AG08395 (cell line): ENCODE measurements at regions not wholly inside any gene's neighbourhood (a gene's known extent, or its start where the extent isn't known, plus 50 kb on each side); places are given as distances from the start of the nearest gene placed in this dataset.
A peak's percentile ranks its signal among the peaks of the same experiment; 100 is the strongest.
"Not testable (repeated sequence)": the region's sequence is repeated elsewhere in the genome, so short reads cannot be mapped to it uniquely, and the experiment has no call there.

Experiments
- DNase-seq: peaks from one replicate; pipeline ENCODE4 v3.0.0; 2012; ENCODE audit warnings: mixed read lengths, low spot score

- DNase-seq = no peak
Measured at GRCh38 chr4:17060230-17060629, 161.8 kb upstream of the LDB2 start.

DNA sequence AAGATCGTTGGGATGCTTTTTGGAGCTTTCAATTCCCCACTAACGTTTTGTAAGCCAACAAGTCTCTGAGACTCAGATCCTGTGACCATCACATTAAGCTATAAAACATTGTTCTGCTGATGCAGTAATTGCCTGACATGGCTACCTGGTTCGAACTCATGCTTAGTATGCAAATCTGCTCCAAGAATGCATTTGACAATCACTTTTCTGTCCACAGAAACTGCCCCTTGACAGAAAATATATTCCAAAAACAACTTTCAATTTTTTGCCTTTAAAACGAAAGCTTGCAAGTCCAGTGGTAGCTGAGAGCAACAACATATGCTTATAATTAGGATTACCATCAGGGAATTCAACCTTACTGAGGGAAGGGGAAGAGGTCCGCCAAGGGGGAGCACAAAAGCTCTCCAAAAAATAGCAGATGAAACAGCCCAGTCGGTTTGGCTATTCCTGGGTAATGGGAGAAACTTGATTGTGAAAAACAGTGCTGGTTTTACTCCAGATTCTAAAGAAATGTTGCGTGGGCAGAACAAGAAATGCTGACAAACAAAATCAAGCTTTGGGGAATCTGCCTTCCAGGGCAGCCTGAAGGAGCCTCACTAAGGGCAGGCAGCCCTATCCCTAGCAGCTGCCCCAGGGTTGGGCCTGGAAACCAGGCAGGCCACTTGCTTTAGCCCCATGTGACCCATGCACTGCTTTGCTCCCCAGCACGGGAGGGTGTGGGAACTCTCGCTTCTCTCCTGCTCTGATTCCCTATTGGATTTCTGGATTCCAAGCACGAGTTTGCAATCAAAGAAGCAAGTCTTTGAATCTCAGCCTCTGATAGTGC lies 160.7 kb upstream of the LDB2 start:
- peak; percentile 55 for DNase-seq

GRCh38 chr4:17058536-17058915 lies 160.1 kb upstream of the LDB2 start:
- DNase-seq = peak; percentile 59

GRCh38 chr4:17057035-17057434 lies 158.6 kb upstream of the LDB2 start:
- DNase-seq = no peak

GRCh38 chr4:17055788-17056187 lies 157.3 kb upstream of the LDB2 start:
- peak; percentile 87 for DNase-seq

GRCh38 chr4:17045866-17046265 lies 147.4 kb upstream of the LDB2 start:
- DNase-seq = no peak

- no peak for DNase-seq
Measured at GRCh38 chr4:17038510-17039176, 140.2 kb upstream of the LDB2 start.

- no peak for DNase-seq
Measured at GRCh38 chr4:17033768-17034181, 135.3 kb upstream of the LDB2 start.

DNA sequence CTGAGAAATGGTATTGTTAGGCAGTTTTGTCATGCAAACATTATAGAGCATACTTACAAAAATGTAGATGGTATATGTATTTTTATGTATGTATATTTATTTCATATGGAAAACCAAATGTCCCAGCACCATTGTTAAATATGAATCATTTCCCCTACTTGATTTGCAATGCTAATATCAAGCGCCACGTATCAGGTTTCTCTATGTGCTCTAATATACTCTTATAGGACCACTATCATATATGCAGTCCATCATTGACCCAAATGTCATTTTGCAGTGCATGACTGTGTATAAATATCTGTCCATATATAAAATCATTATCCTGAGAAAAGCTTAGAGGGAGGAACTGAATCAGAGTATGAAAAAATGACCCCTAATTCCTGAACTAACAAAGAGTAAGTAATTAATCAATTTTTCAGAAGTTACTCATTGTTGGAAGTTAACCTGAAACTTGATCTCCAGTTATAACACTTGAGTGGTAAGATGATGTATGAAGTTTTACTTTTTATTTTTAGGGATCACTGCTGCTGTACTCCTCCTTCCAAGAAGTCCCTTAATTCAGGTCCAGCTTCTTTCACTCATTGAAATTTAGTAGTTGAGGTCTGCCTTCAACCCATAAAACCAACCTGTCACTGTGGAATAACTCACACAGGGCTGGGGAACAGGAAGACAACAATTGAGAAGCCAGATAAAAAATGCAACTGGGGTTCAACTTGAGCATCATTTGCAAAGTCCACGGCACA lies 134.8 kb upstream of the LDB2 start:
- no peak for DNase-seq

DNA sequence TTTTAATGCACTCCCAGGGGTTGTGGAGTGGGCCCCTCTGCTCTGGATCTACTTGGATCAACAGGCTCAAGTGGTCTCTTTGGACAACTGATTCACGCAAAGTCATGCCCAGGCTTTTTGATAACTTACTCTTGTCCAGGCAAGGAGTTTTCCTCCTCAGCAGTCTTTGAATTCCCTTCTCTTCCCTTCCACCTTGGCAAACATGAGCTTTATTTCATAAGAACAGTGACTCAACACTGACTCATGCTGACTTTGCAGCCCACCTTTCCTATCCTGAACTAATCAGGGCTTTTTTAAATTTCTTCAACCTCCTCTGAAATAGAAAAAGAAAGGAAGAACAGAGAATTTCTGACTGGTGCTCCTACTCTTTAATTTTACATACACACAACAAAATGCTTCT lies 132.1 kb upstream of the LDB2 start:
- DNase-seq = peak; percentile 62

GRCh38 chr4:17029964-17030363 lies 131.5 kb upstream of the LDB2 start:
- no peak for DNase-seq

DNA sequence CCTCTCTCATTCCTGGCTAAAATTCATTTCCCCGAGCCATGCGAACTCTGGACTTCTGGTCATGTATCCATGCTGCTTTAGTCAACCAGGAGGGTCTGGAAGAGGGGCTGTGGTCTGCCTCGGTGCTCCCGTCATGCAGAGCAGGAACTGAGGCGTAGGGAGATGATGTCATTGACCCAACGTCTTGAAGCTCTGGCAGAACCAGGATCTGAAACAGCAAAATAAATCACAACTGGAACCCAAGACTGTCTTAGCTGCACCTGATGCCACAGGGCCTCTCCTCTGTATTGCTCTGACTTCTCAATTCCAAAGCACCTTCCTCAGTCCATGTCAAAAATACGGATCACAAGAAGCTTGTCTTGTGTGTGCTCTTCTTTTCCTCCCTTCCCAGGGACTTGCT lies 131.0 kb upstream of the LDB2 start:
- DNase-seq = no peak

GRCh38 chr4:17027495-17027894 lies 129.1 kb upstream of the LDB2 start:
- DNase-seq = peak; percentile 93

GRCh38 chr4:17024425-17024824 lies 126.0 kb upstream of the LDB2 start:
- no peak for DNase-seq

DNA sequence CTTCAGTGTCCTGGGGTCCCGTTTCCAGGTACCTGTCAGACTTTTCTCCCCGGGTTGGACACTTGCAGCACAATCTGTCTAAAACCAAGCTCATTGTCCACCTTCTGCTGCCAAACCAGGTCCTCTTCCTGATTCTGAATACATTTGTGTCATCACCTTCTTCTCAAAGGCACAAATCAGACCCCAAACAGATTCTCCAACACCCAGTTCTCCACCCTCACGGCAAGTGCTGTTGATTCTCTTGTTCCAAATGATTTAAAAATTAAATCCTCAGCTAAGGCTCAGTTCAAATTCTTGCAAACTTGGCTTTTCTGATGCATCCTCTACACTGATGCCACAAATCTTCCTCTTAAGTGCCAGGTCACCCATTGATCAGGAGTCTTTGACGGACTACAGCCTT lies 122.5 kb upstream of the LDB2 start:
- no peak for DNase-seq

GRCh38 chr4:17020451-17020850 lies 122.0 kb upstream of the LDB2 start:
- DNase-seq = no peak

- not testable (repeated sequence) for DNase-seq
Measured at GRCh38 chr4:17018621-17019020, 120.2 kb upstream of the LDB2 start.

- no peak for DNase-seq
Measured at GRCh38 chr4:17018013-17018412, 119.6 kb upstream of the LDB2 start.

DNA sequence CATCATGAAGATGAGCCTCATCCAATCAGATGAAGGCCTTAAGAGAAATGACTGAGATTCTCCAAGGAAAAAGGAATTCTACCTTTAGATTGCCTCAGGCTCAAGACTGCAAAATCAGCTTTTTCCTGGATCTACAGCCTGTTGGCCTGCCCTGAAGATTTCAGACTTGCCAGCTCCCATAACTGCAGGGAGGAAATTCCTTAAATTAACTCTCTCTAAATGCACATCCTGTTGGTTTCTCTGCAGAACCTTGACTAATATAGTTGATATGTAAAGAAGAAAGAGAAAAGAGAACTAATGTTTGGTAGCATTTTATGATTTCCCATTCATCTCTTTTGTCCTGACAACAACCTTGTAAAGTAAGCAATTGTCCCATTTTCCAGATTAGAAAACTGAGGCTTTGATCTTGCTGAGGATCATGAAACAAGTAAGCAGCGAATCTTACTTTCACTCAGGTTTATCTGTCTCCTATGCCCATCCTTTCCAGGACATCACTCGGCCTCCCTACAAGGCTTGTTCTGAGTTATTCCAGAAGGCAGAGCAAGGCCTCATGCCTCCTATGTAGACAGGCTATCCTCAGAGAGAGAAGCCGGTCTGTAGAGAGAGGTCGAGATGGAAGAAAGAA lies 115.0 kb upstream of the LDB2 start:
- DNase-seq = peak; percentile 39

DNA sequence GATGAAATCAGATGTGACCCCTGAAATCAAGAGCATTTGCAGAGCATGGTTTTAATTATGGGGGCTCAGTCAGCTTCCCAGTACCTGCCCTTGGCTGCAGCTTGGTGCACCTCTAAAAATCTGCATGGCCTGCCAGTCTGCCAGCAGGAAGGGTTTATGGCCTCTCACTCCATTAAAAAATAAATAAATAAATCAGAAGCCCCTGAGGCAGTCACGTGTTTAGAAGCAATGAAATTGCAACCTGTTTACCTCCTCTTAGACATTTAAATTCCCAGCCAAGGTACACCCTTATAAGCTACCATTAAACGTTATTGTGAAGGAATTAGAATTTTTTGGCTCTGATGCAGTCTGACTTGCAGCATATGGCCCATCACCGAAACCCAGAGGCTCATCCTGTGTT lies 114.0 kb upstream of the LDB2 start:
- no peak for DNase-seq

- no peak for DNase-seq
Measured at GRCh38 chr4:17010426-17011087, 112.1 kb upstream of the LDB2 start.

GRCh38 chr4:17009871-17010367 lies 111.5 kb upstream of the LDB2 start:
- DNase-seq = no peak
